ENCODE measurements at regions not wholly inside any gene's neighbourhood (a gene's known extent, or its start where the extent isn't known, plus 50 kb on each side); places are given as distances from the start of the nearest gene placed in this dataset.

DNA sequence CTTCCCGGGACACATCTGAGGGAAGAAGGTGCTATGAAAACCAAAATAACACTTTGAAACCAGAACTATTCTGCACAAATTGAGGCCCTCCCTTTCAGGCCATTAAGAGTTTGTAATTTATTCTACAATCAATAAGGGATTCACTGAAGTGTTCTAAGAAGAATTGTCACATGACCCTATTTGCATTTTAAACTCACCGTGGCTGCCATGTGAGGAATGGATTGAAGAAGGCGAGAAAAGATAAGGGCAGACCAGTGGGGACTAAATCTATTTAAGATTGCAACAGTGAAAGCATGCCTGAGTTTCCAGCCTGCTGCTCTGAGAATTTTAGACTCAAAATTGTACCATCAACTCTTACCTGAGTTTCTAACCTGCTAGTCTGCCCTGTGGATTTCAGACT is 408.8 kb upstream of the SALL1 start:
- Histone ChIP-seq H3K4me3 (no peak overlapping the region), H3K27ac (no peak overlapping the region), H3K9me3 (no peaks in the 10 kb centered on the region), H3K27me3 (no peaks in the 10 kb centered on the region), H3K4me1 (no peaks in the 10 kb centered on the region), H3K36me3 (no peaks in the 10 kb centered on the region)
- no peak for DNase-seq
- TF ChIP-seq POLR2A (IDR thresholded peaks at IDR 0.05), result no peak
- TF ChIP-seq, protein P1, sequence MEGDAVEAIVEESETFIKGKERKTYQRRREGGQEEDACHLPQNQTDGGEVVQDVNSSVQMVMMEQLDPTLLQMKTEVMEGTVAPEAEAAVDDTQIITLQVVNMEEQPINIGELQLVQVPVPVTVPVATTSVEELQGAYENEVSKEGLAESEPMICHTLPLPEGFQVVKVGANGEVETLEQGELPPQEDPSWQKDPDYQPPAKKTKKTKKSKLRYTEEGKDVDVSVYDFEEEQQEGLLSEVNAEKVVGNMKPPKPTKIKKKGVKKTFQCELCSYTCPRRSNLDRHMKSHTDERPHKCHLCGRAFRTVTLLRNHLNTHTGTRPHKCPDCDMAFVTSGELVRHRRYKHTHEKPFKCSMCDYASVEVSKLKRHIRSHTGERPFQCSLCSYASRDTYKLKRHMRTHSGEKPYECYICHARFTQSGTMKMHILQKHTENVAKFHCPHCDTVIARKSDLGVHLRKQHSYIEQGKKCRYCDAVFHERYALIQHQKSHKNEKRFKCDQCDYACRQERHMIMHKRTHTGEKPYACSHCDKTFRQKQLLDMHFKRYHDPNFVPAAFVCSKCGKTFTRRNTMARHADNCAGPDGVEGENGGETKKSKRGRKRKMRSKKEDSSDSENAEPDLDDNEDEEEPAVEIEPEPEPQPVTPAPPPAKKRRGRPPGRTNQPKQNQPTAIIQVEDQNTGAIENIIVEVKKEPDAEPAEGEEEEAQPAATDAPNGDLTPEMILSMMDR (IDR thresholded peaks at IDR 0.05), result no peak
- intact Hi-C loops (cut with DNase I; ENCODE audit: low total_unique reads), result no loop called here

DNA sequence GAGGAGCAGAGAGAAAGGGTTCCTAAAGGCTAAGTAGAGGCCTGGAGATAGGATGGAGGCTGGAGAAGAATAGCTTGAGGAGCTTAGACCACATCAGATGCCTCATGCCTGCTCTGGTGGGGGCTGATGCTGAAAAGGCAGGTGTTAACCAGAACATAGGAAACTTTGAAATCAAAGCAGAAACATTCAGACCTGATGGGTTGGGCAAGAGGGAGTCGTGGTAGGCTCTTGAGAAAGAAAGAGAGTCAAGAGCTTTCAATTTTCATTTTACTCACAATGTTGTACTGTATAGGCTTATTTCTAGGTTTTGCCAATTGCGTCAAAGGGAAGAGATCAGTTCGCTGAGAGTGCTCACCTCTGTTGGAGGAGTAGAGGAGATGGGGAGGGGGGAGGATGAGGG is 406.6 kb upstream of the SALL1 start:
- H3K27ac ChIP-seq, result peak overlapping the region; percentile 50 to 68
- H3K27me3 ChIP-seq, result no peaks in the 10 kb centered on the region
- no peak overlapping the region for H3K4me3 ChIP-seq
- TF ChIP-seq POLR2A (IDR thresholded peaks at IDR 0.05), result no peak
- TF ChIP-seq, protein P1 (IDR thresholded peaks at IDR 0.05), result no peak
- DNase-seq, result no peak
- H3K9me3 ChIP-seq, result no peaks in the 10 kb centered on the region
- intact Hi-C loops (cut with DNase I; ENCODE audit: low total_unique reads), result no loop called here
- H3K4me1 ChIP-seq, result no peaks in the 10 kb centered on the region
- H3K36me3 ChIP-seq, result no peaks in the 10 kb centered on the region

DNA sequence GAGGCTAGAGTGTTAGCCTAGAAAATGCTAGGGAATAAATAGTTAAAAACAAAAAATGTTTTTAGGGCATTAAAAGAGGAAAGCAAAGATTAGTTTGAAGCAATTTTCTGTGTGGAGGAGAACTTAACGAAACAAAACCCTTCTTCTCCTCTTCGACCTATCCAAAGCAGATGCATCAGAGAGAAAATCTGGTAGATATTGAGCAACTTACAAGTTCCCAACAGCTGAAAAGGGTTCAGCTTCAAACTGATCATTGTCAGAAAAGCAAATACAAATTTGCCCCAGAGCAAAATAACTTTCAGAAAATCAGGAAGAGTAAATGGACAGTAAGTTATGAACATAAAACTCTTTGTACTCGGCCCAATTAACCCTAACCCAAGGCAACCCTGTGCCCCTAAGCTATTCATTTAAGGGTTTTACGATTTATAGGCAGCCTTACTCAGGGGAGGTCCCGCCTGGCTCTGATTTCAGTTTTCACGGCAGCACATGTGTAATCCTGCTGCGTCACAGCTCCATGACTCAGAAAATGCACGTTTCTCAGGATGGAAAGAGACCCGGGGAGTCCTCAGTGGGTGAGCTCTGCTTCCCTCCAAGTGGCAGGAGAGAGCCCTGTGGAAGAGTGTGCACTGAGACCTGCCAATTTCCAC is 405.7 kb upstream of the SALL1 start:
- no peak for TF ChIP-seq POLR2A (IDR thresholded peaks at IDR 0.05)
- TF ChIP-seq, protein P1 (IDR thresholded peaks at IDR 0.05), result no peak
- peak overlapping the region; percentile 50 to 68 for H3K27ac ChIP-seq
- peak; percentile 76 to 83 for DNase-seq
- H3K27me3 ChIP-seq, result no peaks in the 10 kb centered on the region
- H3K4me3 ChIP-seq, result no peak overlapping the region
- no peaks in the 10 kb centered on the region for H3K4me1 ChIP-seq
- intact Hi-C loops (cut with DNase I; ENCODE audit: low total_unique reads), result no loop called here
- no peaks in the 10 kb centered on the region for H3K36me3 ChIP-seq
- H3K9me3 ChIP-seq, result no peaks in the 10 kb centered on the region

DNA sequence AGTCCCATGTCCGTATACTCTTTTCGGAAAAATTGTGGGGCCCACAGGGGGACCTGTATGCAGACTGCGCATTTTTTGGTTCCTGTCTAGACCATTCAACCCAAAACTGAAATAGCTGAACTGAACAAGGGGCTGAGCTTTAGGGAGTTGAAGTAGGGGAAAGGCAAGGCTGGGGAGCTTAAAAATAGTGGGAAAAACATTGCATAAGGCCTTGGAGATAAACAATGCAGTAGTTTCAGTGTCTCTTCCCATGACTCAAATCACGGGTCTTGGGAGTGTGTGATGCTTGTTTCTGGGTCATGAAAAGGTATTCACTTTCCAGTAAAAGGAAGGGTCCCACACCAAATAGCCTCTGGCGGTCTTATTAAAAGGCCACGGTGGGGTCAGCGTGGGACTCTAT is 402.8 kb upstream of the SALL1 start:
- H3K27ac ChIP-seq, result no peak overlapping the region
- DNase-seq, result no peak
- no peaks in the 10 kb centered on the region for H3K36me3 ChIP-seq
- intact Hi-C loops (cut with DNase I; ENCODE audit: low total_unique reads), result no loop called here
- H3K27me3 ChIP-seq, result no peaks in the 10 kb centered on the region
- TF ChIP-seq, protein P1 (IDR thresholded peaks at IDR 0.05), result no peak
- no peak for TF ChIP-seq POLR2A (IDR thresholded peaks at IDR 0.05)
- no peak overlapping the region for H3K4me3 ChIP-seq
- no peaks in the 10 kb centered on the region for H3K9me3 ChIP-seq
- H3K4me1 ChIP-seq, result no peaks in the 10 kb centered on the region

DNA sequence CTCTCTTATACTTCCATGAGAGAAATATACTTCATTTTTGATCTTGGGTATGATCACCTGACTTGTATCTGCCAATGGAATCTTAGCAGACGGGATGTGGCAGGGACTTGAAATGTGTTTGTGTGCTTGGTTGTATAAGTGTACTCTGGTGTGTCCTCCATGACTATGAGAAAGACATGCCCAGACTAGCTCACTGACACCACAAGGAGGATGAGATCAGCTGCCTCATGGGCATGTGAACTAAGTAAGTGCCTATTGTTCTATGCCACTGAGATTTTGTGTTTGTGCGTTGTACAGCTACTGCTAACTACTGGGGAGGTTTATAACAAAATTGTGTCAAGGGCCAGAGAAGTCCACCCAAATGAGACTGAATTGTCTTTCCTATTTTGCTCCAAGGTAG is 402.2 kb upstream of the SALL1 start:
- intact Hi-C loops (cut with DNase I; ENCODE audit: low total_unique reads), result no loop called here
- Histone ChIP-seq H3K36me3 (no peaks in the 10 kb centered on the region), H3K27me3 (no peaks in the 10 kb centered on the region), H3K9me3 (no peaks in the 10 kb centered on the region), H3K4me3 (no peak overlapping the region), H3K27ac (no peak overlapping the region), H3K4me1 (no peaks in the 10 kb centered on the region)
- no peak for DNase-seq
- no peak for TF ChIP-seq POLR2A (IDR thresholded peaks at IDR 0.05)

Measured in uterus (tissue), 3 donors.